Left ventricle myocardium inferior (tissue), 1 donor: ENCODE measurements at regions not wholly inside any gene's neighbourhood (a gene's known extent, or its start where the extent isn't known, plus 50 kb on each side); places are given as distances from the start of the nearest gene placed in this dataset.

Experiments used
- DNase-seq: peaks from one replicate; pipeline ENCODE4 v3.0.0-alpha.2; 2020
- H3K27ac ChIP-seq: fragments of 200-600 bp; replicated peaks from 2 replicates; pipeline ENCODE4 v1.8.0; 2021
- H3K27me3 ChIP-seq: fragments of 200-600 bp; 2 replicates; pipeline ENCODE4 v1.8.0; 2021; ENCODE audit warnings: low read depth
- H3K36me3 ChIP-seq: fragments of 200-600 bp; 2 replicates; pipeline ENCODE4 v1.8.0; 2021
- H3K4me1 ChIP-seq: fragments of 200-600 bp; 2 replicates; pipeline ENCODE4 v1.8.0; 2021
- H3K4me3 ChIP-seq: fragments of 200-600 bp; 2 replicates; pipeline ENCODE4 v1.8.0; 2021; ENCODE audit warnings: mild to moderate bottlenecking, moderate library complexity
- H3K9me3 ChIP-seq: fragments of 200-600 bp; replicated peaks from 2 replicates; pipeline ENCODE4 v1.8.0; 2021
- CTCF ChIP-seq: fragments of 200-600 bp; IDR thresholded peaks from 2 replicates; pipeline ENCODE4 v1.8.0; 2021; ENCODE audit warnings: antibody characterized with exemption, mild to moderate bottlenecking, borderline replicate concordance
- intact Hi-C: fragments of 100-400 bp; cut with micrococcal nuclease; formaldehyde crosslinking; loops from one replicate; pipeline ENCODE4 v1.11.0; 2022
- donor health status: DM: no; HTN: yes; CAD: no; lungs with severe emphysema.

GRCh38 chr18:70382992-70383717, 94.3 kb downstream of the SOCS6 start:
- no peak for DNase-seq
- no peak overlapping the region for H3K4me3 ChIP-seq
- no peaks in the 10 kb centered on the region for H3K36me3 ChIP-seq
- TF ChIP-seq CTCF: no peak
- no peaks in the 10 kb centered on the region for H3K27me3 ChIP-seq
- intact Hi-C loops: no loop called here
- no peaks in the 10 kb centered on the region for H3K4me1 ChIP-seq
- H3K27ac ChIP-seq: no peak overlapping the region
- no peaks in the 10 kb centered on the region for H3K9me3 ChIP-seq

GRCh38 chr18:70382017-70382416, 93.2 kb downstream of the SOCS6 start:
- no peaks in the 10 kb centered on the region for H3K9me3 ChIP-seq
- intact Hi-C loops: no loop called here
- no peaks in the 10 kb centered on the region for H3K36me3 ChIP-seq
- H3K27me3 ChIP-seq: no peaks in the 10 kb centered on the region
- DNase-seq: no peak
- H3K27ac ChIP-seq: no peak overlapping the region
- H3K4me3 ChIP-seq: no peak overlapping the region
- H3K4me1 ChIP-seq: no peaks in the 10 kb centered on the region
- no peak for TF ChIP-seq CTCF

GRCh38 chr18:70380915-70381896, 92.4 kb downstream of the SOCS6 start:
- Histone ChIP-seq H3K27ac (no peak overlapping the region), H3K36me3 (no peaks in the 10 kb centered on the region), H3K4me3 (no peak overlapping the region), H3K9me3 (no peaks in the 10 kb centered on the region), H3K27me3 (no peaks in the 10 kb centered on the region), H3K4me1 (no peaks in the 10 kb centered on the region)
- DNase-seq: no peak
- no peak for TF ChIP-seq CTCF
- intact Hi-C loops: no loop called here
